ENCODE measurements at regions not wholly inside any gene's neighbourhood (a gene's known extent, or its start where the extent isn't known, plus 50 kb on each side); places are given as distances from the start of the nearest gene placed in this dataset.

- H3K27me3 ChIP-seq (ENCODE audit: insufficient read depth): no peaks in the 10 kb centered on the region
- H3F3A ChIP-seq (replicated peaks; ENCODE audit: insufficient read depth): no peaks in the 10 kb centered on the region
- H2AFZ ChIP-seq (ENCODE audit: low read depth): no peak overlapping the region
- TF ChIP-seq REST (IDR thresholded peaks at IDR 0.05; ENCODE audit: low read depth, low read length) (no peak), TCF12 (IDR thresholded peaks at IDR 0.05) (no peak), RFX5 (IDR thresholded peaks at IDR 0.05; ENCODE audit: low read length) (no peak), RAD21 (IDR thresholded peaks at IDR 0.05; ENCODE audit: low read length) (no peak), USF1 (IDR thresholded peaks at IDR 0.05; ENCODE audit: borderline replicate concordance, low read depth) (no peak), SMC3 (IDR thresholded peaks at IDR 0.05; ENCODE audit: low read depth, low read length) (no peak), FOXJ3 (CRISPR knock-in tag; IDR thresholded peaks at IDR 0.05) (no peak), GABPA (IDR thresholded peaks at IDR 0.05; ENCODE audit: low read depth) (no peak)
- TF ChIP-seq, protein P1, sequence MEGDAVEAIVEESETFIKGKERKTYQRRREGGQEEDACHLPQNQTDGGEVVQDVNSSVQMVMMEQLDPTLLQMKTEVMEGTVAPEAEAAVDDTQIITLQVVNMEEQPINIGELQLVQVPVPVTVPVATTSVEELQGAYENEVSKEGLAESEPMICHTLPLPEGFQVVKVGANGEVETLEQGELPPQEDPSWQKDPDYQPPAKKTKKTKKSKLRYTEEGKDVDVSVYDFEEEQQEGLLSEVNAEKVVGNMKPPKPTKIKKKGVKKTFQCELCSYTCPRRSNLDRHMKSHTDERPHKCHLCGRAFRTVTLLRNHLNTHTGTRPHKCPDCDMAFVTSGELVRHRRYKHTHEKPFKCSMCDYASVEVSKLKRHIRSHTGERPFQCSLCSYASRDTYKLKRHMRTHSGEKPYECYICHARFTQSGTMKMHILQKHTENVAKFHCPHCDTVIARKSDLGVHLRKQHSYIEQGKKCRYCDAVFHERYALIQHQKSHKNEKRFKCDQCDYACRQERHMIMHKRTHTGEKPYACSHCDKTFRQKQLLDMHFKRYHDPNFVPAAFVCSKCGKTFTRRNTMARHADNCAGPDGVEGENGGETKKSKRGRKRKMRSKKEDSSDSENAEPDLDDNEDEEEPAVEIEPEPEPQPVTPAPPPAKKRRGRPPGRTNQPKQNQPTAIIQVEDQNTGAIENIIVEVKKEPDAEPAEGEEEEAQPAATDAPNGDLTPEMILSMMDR (IDR thresholded peaks at IDR 0.05): no peak
- ChIA-PET CTCF (interaction anchor here (0.7 to 2.1 kb wide), 4 partner anchors 9 to 718 kb away, joined by 3 to 15 read pairs (median 4); no protein-coding TSS in a partner anchor), POLR2A (no interaction called here)
- no peaks in the 10 kb centered on the region for H3K9me3 ChIP-seq
- H3K4me2 ChIP-seq: no peak overlapping the region
- no peaks in the 10 kb centered on the region for H3K36me3 ChIP-seq (replicated peaks in 1 of 2; ENCODE audit: control insufficient read depth in 1 of 2, insufficient read depth in 2 of 2, low read length in 1 of 2)
- H3K9ac ChIP-seq: no peak overlapping the region
- no peak overlapping the region for H3K4me3 ChIP-seq (ENCODE audit: low read depth in 2 of 2, low read length in 1 of 2)
- no peaks in the 10 kb centered on the region for H3K79me2 ChIP-seq (ENCODE audit: insufficient read depth)
- no peak for DNase-seq
- H3K27ac ChIP-seq (ENCODE audit: low read depth in 2 of 2, low read length in 1 of 2): no peak overlapping the region
- H3K4me1 ChIP-seq (ENCODE audit: control insufficient read depth in 1 of 2, insufficient read depth in 2 of 2, low read depth in 1 of 2, low read length in 1 of 2): no peaks in the 10 kb centered on the region; a peak in 1 of 4 replicates
- H4K20me1 ChIP-seq (ENCODE audit: insufficient read depth): no peaks in the 10 kb centered on the region
- no peaks in the 10 kb centered on the region for H3K9me2 ChIP-seq
- 61% methylated on average over 2 of the region's 2 CpGs for WGBS (ENCODE audit: low lambda C conversion rate)
These were observed 67.1 kb downstream of the PMAIP1 start for GRCh38 chr18:59966913-59967312.

DNA sequence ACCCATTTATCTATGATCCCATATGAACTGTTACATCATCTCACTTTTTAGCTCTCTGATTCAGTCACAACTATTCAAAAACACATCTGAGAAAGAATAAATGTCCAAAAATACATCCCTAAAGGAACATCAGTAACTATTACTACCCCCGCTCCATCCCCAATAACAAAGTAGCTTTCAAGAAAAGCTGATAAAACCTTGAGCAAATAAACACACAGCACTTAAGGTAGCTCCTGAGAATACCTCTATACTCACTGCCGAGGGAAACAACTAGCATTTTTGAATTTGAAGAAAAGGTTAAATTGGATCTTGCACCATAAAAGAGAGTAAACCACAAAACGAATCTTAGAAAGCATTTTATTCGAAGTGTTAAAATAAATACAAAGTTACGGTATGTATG, 63.4 kb downstream of the PMAIP1 start:
- CTCF ChIA-PET: interaction anchor here (0.7 to 1.8 kb wide), 3 partner anchors 19 to 140 kb away, joined by 3 to 5 read pairs (median 5); no protein-coding TSS in a partner anchor
- no peak for DNase-seq
- POLR2A ChIA-PET: no interaction called here
- TF ChIP-seq ELF1 (IDR thresholded peaks at IDR 0.05) (no peak), IRF3 (IDR thresholded peaks at IDR 0.05; ENCODE audit: low read depth, low read length) (no peak), RCOR1 (IDR thresholded peaks at IDR 0.05; ENCODE audit: low read length) (no peak), MXI1 (IDR thresholded peaks at IDR 0.05; ENCODE audit: low read depth, low read length) (no peak), TAF1 (IDR thresholded peaks at IDR 0.05; ENCODE audit: borderline replicate concordance, low read depth, low read length) (no peak), EZH2phosphoT487 (IDR thresholded peaks at IDR 0.05; ENCODE audit: borderline replicate concordance, low read depth) (no peak), MEF2A (IDR thresholded peaks at IDR 0.05; ENCODE audit: borderline replicate concordance, low read depth) (no peak), CHD2 (IDR thresholded peaks at IDR 0.05; ENCODE audit: low read length, partially characterized antibody) (no peak), FOSL2 (IDR thresholded peaks at IDR 0.05; ENCODE audit: borderline replicate concordance, low read depth) (no peak), TEAD4 (IDR thresholded peaks at IDR 0.05; ENCODE audit: borderline replicate concordance, insufficient read depth) (no peak), JUND (IDR thresholded peaks at IDR 0.05) (no peak), GABPA (IDR thresholded peaks at IDR 0.05; ENCODE audit: low read depth) (no peak)
- TF ChIP-seq, protein P2, sequence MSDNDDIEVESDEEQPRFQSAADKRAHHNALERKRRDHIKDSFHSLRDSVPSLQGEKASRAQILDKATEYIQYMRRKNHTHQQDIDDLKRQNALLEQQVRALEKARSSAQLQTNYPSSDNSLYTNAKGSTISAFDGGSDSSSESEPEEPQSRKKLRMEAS (IDR thresholded peaks at IDR 0.05; ENCODE audit: low read depth): no peak

More for the DNA sequence above, 63.4 kb downstream of the PMAIP1 start:
- Histone ChIP-seq H3K4me2 (no peak overlapping the region), H3K27ac (ENCODE audit: low read depth in 2 of 2, low read length in 1 of 2) (no peak overlapping the region), H3K27me3 (ENCODE audit: insufficient read depth) (no peaks in the 10 kb centered on the region), H3K4me3 (ENCODE audit: low read depth in 2 of 2, low read length in 1 of 2) (no peak overlapping the region), H3K79me2 (ENCODE audit: insufficient read depth) (no peaks in the 10 kb centered on the region), H3K9me3 (no peaks in the 10 kb centered on the region), H3K9me2 (no peaks in the 10 kb centered on the region), H2AFZ (ENCODE audit: low read depth) (no peak overlapping the region), H3K9ac (no peak overlapping the region), H3K4me1 (ENCODE audit: control insufficient read depth in 1 of 2, insufficient read depth in 2 of 2, low read depth in 1 of 2, low read length in 1 of 2) (peaks cover 4 to 10% of the 10 kb centered on the region in 2 experiments; a peak in 3 of 4 replicates), H4K20me1 (ENCODE audit: insufficient read depth) (no peaks in the 10 kb centered on the region), H3F3A (replicated peaks; ENCODE audit: insufficient read depth) (no peaks in the 10 kb centered on the region), H3K36me3 (replicated peaks in 1 of 2; ENCODE audit: control insufficient read depth in 1 of 2, insufficient read depth in 2 of 2, low read length in 1 of 2) (no peaks in the 10 kb centered on the region)
- WGBS (ENCODE audit: low lambda C conversion rate): 74% methylated on average over 5 of the region's 5 CpGs
